ENCODE measurements at regions not wholly inside any gene's neighbourhood (a gene's known extent, or its start where the extent isn't known, plus 50 kb on each side); places are given as distances from the start of the nearest gene placed in this dataset.

DNA sequence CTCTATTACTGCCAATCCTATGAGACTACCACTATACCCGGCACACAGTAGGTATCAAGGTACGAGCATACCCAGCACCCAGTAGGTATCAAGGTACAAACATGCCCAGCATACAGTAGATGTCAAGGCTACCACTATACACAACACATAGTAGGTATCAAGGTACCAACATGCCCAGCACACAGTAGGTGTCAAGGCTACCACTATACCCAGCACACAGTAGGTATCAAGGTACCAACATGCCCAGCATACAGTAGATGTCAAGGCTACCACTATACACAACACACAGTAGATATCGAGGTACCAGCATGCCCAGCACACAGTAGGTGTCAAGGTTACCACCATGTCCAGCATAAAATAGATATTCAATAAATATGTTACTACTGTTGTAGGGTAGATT lies 98.4 kb downstream of the C1orf94 start:
- TF ChIP-seq CTCF (conservative IDR thresholded peaks at IDR 0.05 in 1 of 2, IDR thresholded peaks at IDR 0.05 in 1 of 2; ENCODE audit: low read depth in 1 of 2, low read length in 2 of 2) (no peak), EZH2 (IDR thresholded peaks at IDR 0.05; ENCODE audit: low read length, missing control alignments) (no peak)
